Hematopoietic multipotent progenitor cell treated with erythropoietin and hydrocortisone succinate and interleukin-3 and kit ligand, for 8 days (in vitro differentiated cells): ENCODE measurements at regions not wholly inside any gene's neighbourhood (a gene's known extent, or its start where the extent isn't known, plus 50 kb on each side); places are given as distances from the start of the nearest gene placed in this dataset.
"Not testable (repeated sequence)": the region's sequence is repeated elsewhere in the genome, so short reads cannot be mapped to it uniquely, and the experiment has no call there.

Experiments used
- DNase-seq: peaks from one replicate; pipeline ENCODE4 v3.0.0-alpha.2; 2015

DNA sequence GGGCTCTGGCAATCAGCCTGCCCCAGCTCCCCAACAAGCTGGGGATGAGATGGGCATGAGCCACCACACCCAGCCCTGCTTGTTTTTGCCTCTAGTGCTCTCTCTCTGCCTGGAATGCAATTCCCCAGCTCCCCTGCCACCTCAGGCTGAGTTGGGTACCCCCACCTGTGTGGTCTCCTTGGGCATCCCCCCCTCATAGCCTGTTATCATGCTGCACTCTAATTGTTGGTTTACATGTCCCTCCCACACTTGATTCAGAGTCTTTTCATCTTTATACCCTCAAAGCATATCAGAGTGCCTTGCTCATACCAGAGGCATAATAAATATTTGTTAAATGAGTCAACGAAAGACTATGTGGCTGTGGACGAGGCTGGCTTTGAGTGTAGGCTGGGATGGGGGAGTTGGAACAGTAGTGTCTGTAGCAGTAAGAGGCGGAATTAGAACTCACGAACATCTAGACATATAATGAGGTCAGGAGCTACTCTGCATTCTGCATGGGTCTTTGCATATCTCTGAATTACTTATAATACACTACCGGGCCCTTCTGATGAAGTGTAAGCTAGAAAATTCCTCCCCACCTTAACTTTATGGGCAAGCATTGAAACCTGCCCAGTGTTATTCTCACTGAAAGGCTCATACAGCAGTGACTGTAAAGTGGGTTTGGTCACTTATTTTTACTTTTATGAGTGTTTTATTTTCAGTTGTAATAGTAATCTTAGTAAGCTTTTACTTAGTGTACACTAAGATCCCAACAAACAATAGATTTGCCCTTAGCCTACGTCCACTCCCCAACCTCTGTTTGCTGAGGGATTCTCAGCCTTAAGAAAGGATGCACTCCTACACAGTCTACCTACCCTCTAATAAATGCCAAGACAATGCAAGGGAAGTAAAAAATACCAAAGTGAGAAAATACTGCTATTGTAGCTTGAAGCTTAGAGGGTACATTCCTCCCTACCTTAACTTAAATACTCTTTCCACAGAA lies 58.7 kb downstream of the EDN1 start:
- DNase-seq: no peak

DNA sequence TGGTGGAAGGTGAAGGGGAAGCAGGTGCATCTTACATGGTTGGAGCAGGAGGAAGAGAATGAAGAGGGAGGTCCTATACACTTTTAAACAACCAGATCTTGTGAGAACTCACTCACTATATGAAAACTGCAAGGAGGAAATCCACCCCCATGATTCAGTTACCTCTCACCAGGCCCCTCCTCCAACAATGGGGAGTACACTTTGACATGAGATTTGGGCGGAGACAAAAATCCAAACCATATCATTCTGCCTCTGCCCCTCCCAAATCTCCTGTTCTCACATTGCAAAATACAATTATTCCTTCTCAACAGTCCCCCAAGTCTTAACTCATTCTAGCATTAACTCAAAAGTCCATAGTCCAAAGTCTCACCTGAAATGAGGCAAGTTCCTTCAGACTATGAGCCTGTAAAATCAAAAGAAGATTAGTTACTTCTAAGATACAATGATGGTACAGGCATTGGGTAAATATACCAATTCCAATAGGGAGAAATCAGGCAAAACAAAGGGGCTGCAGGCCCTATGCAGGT lies 60.5 kb downstream of the EDN1 start:
- no peak for DNase-seq

DNA sequence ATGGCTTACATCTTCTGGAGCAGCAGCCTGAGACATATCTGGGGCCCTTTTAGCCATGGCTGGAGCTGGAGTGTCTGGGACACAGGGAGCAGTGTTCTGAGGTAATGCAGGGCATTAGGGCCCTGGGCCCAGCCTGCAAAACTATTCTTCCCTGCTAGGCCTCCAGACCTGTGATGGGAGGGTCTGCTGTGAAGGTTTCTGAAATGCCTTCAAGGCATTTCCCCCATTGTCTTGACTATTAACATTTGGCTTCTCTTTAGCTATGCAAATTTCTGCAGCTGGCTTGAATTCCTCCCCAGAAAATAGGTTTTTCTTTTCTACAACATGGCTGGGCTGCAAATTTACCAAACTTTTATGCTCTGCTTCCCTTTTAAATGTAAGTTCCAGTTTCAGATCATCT lies 61.5 kb downstream of the EDN1 start:
- DNase-seq: no peak

DNA sequence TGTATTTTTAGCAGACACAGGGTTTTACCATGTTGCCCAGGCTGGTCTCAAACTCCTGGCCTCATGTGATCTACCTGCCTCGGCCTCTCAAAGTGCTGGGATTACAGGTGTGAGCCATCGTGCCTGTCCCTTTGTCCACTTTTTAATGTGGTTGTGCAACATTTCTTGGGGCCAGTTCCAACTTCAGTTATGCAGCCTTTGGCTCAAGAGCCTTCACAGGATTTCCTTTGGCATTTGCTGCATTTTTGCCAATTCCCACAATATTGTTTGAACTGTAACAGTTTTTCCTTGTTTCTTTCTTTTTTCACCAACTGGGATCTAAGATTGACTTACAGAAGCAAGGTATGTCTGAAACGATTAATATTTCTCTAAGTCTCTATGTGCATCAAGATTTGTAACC lies 63.6 kb downstream of the EDN1 start:
- DNase-seq: no peak

- no peak for DNase-seq
These were observed 64.3 kb downstream of the EDN1 start for GRCh38 chr6:12354499-12354898.

DNA sequence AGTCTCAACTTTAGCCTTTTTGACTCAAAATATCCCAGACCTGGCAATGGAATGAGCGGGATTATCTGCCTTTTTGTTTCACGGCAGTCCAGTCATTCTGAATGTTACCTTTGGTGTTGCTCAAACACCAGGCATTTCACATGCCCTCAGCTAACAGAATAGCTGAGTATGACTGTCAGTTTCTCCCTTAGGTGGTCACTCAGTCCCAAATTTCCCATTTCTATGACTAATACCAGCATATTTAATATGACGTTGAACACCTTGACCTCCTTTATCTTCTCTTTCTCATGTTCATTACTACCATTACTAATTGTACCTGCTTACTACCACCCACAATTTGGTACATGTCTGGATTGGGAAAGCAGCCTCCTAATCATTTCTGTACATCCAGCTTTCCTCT lies 65.2 kb downstream of the EDN1 start:
- no peak for DNase-seq

GRCh38 chr6:12356431-12356830 lies 66.3 kb downstream of the EDN1 start:
- DNase-seq: no peak

DNA sequence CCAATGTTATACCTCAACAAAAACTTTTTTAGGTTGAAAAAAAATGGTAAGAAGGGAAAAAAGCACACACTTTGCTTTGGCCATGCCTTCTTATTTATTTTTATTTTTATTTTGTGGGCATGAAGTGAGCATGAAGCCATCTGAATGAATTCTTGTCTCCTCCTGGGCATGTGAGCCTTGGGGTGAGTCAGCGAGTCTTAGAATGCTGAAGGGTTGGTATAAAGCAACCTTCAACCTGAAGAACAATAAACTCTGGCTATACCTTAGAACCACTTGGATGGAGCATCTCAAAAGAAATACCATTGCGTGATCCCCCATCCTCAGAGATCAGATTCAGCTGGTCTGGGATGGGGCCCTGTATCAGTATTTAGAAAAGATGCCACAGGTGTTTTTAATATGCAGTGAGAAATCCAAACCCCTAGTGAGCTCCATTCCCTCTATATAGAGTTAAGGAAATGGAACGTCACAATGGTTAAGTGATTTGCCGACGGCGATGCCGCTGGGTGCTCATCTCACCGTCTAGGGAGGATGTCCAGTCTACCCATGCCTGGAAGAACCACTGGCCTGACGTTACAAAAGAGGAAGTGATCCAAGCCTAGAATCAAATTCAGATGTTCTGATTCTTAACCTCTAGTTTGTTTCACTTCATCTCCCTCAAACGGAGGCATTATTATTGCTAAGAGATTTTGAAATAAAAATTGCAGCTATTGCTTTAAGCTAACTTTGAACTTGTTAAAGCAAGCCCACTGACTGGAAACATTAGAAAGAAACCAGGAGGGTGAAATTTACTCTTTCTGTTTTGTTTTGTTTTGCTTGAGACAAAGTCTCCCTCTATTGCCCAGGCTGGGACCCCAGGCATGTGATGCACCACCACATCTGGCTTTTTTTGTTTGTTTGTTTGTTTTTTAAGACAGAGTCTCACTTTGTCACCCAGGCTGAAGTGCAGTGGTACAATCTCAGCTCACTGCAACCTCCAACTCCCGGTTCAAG lies 67.1 kb downstream of the EDN1 start:
- DNase-seq: no peak

GRCh38 chr6:12359036-12359435 lies 68.9 kb downstream of the EDN1 start:
- DNase-seq: no peak

DNA sequence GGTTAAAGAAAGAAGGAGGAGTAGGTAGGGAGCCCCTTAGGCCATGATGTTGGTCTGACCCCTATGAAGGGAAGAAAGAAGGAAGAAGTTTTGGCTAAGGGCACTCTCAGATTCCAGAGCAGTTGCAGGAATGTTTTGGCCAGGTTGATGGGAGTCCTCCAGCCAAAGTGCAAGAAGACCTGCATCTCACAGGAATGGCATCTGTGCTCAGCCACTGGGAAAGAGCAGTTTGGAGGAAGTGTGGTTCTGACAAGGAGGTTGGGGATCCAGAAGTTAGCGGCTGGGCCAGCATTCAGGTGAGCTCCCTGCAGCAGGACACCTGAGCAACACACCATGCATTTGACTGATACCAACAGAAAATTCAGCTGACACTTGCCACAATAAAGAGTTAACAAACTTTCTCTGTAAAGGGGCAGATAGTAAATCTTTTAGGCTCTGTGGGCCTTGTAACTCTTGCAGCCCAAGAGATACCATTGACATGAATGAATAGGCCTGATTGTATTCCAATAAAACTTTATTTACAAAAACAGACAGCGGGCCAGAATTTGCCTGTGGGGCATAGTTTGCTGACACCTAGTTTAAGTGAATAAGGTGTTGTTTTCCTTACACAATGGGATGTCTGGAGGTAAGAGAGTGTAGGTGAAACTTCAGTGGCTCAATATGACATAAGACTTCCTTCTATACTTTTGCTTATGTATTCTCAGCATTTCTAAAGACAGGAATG lies 71.0 kb downstream of the EDN1 start:
- no peak for DNase-seq

- not testable (repeated sequence) for DNase-seq
These were observed 73.1 kb downstream of the EDN1 start for GRCh38 chr6:12363277-12363650.

DNA sequence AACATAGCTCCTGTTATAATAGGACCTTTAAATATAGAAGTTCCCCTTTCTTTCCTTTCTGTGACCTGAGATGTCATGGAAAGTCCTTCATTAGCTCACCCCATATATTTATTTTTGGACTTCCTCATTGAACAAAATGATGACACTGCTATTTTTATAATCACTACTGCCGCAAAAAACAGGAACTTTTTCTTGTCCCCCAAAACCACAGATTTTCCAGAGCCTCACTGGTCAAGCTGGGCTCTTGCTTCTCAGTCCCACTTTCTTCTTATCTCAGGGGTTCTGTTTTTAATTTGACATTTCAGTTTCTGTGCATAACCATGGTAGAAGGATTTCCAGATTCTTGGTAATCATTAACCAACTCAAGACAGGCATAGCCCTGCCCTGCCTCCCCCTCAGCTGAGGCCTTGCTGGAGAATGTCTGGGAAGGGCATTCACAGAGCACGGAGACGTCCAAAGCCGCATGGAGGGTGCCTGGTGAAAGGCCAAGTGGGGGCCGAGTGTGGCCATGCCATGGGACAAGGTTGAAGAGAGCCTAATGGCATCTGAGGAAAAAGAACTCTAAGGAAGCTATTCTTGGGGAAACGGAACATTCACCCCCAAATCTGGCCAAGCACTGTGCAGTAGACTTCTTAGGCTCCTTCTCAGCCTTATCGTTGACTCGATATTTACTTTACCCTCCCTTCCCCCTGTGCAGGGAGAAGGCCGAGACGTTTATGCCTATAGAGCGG lies 73.7 kb downstream of the EDN1 start:
- peak; percentile 28 for DNase-seq

DNA sequence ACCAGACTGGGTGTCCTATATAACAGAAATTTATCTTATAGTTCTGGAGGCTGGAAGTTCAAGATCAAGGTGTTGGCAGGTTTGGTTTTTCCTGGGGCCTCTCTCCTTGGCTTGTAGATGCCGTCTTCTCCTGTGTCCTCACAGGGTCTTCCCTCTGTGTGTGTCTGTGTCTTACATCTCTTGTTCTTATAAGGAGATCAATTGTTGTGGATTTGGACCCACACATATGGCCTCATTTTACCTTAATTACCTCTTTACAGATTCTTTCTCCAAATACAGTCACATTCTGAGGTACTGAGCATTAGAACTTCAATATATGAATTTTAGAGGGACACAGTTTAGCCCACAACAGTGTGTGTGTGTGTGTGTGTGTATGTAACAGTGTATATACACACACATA lies 74.5 kb downstream of the EDN1 start:
- DNase-seq: no peak

DNA sequence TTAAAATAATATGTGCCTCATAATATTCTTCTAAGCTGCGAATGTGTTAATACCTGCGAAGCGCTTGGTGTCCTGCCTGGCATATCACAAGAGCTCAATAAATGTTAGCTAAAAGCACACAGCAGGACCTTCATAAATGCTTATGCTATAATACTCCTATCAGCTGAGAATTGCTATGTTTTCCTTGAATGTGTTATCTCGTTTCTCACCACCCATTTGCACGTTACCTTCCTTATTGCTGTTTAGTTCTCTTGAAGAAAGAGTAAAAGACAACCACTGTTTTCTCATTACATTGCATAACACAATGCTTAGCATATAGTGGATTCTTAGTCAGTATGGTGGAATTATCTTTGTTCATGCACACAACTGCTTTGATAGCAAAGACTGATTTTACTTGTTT lies 76.6 kb downstream of the EDN1 start:
- no peak for DNase-seq

- no peak for DNase-seq
These were observed 77.3 kb downstream of the EDN1 start for GRCh38 chr6:12367412-12367811.

GRCh38 chr6:12369355-12369754 lies 79.2 kb downstream of the EDN1 start:
- no peak for DNase-seq

DNA sequence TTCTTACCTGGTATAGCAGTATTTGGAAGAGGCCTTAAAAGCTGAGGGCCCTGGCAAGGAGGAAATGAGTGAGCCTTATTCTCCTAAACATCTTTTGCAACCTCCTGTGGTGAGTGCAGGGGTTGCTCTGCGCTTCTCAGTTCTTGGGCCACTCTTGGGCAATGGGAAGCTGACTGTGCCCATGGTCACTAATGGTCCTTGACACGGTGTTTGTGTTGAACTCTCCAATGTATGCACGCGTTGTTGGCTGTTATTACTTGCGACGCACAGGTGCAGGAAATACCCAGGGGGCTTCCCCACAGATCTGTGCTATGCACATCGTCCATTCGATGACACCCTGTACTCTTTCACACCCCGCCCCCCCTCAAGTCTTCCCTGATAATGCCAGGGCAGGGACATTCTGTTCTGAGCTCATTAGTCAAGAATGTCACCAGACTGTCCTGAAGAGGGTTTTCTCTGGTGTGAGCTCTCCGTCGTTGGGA lies 79.7 kb downstream of the EDN1 start:
- DNase-seq: no peak

GRCh38 chr6:12371151-12371550 lies 81.0 kb downstream of the EDN1 start:
- no peak for DNase-seq

DNA sequence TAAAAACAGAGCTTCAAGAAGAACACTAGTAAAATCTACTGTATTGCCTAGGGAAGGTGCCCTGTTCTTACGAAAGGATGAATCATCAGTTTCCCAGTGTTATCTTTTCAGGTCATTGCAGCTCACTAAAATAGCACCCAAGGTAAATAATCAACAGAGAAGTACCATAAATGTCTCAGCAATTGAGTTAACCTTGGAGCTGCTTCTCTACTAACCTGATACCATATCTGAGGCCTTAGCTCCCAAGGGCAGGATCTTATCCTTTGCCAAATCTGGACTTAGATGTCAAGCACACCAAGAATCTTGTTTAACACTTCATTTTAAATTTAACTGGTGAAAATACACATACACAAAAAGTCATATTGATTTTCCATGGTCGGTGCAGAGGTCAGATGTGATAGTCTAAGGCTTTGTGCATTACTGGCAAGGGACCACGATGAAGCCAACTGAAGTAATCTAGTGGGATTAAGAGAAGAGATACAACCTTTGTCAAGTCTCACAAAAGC lies 81.5 kb downstream of the EDN1 start:
- DNase-seq: no peak

DNA sequence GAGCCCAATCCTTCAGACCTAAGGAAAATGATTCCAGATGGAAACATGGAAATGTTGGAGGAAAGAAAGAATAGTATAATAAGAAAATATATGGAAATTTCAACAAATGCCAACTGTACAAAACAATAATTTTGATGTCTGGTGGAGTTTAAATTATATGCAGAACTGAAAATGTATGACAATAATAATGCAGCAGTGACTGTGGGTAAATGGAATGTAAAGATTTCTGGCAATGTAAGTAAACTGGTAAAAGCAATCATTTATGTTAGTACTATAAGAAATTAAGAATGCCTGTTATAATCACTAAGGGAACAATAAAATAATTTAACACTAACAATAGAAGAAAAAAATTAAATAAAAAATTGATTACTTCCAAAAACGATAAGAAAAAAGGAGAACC lies 89.0 kb downstream of the EDN1 start:
- DNase-seq: no peak

DNA sequence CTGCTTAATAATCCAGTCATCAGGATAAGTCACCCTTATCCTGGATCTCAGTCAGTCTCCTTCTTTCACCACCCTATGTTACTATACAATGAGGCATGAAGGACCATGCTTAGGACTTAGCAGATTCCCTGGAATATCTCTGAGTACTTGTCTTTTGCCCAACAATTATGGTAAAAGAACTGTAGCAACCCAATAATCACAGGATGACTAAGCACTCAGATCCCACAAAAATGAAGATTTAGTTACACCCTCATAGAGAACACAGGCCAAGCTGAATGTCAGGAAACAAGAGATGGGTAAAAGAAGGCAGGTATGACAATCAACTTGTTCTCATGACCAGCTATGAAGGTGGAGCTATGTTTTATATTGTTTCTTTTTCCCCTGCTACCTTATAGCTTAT lies 91.4 kb downstream of the EDN1 start:
- DNase-seq: no peak

- DNase-seq: no peak
These were observed 93.3 kb downstream of the EDN1 start for GRCh38 chr6:12383448-12383847.
